Neural progenitor cell (in vitro differentiated cells): ENCODE measurements at regions not wholly inside any gene's neighbourhood (a gene's known extent, or its start where the extent isn't known, plus 50 kb on each side); places are given as distances from the start of the nearest gene placed in this dataset.

Experiments used
- DNase-seq: peaks from one replicate; pipeline ENCODE4 v3.0.0-alpha.2; 2016; ENCODE audit warnings: low spot score
- H2AFZ ChIP-seq: fragments of 200-600 bp; sonication (generic); replicated peaks from 2 replicates; pipeline ENCODE4 v1.6.1; 2016; ENCODE audit warnings: antibody characterized with exemption
- H3F3A ChIP-seq: fragments of 200-600 bp; sonication (generic); 2 replicates; pipeline ENCODE4 v1.6.1; 2016; ENCODE audit warnings: antibody characterized with exemption, low read depth
- H3K27ac ChIP-seq: fragments of 200-600 bp; sonication (generic); 2 replicates; pipeline ENCODE4 v1.5.1; 2016; ENCODE audit warnings: mild to moderate bottlenecking
- H3K27me3 ChIP-seq: fragments of 200-600 bp; sonication (generic); 2 replicates; pipeline ENCODE4 v1.6.1; 2016; ENCODE audit warnings: mild to moderate bottlenecking, moderate library complexity
- H3K36me3 ChIP-seq: fragments of 200-600 bp; sonication (generic); 2 replicates; pipeline ENCODE4 v1.5.1; 2016
- H3K4me1 ChIP-seq: fragments of 200-600 bp; sonication (generic); 2 replicates; pipeline ENCODE4 v1.6.1; 2016; ENCODE audit warnings: mixed run types
- H3K4me2 ChIP-seq: fragments of 200-600 bp; sonication (generic); 2 replicates; pipeline ENCODE4 v1.6.1; 2016
- H3K4me3 ChIP-seq: fragments of 200-600 bp; sonication (generic); 2 replicates; pipeline ENCODE4 v1.5.1; 2016
- H3K79me2 ChIP-seq: fragments of 200-600 bp; sonication (generic); 2 replicates; pipeline ENCODE4 v1.6.1; 2016; ENCODE audit warnings: low read depth
- H3K9ac ChIP-seq: fragments of 200-600 bp; sonication (generic); 2 replicates; pipeline ENCODE4 v1.6.1; 2016
- H3K9me3 ChIP-seq: fragments of 200-600 bp; sonication (generic); 2 replicates; pipeline ENCODE4 v1.5.1; 2016; ENCODE audit warnings: low read depth
- H4K20me1 ChIP-seq: fragments of 200-600 bp; sonication (generic); 2 replicates; pipeline ENCODE4 v1.6.1; 2016; ENCODE audit warnings: low read depth
- H3K27ac Mint-ChIP-seq: 3 replicates; pipeline ENCODE4 v1.8.0; 2021; ENCODE audit warnings: mixed read lengths
- H3K27me3 Mint-ChIP-seq: 2 replicates; pipeline ENCODE4 v1.8.0; 2022; ENCODE audit warnings: low read depth, mild to moderate bottlenecking, inconsistent platforms, moderate library complexity, mixed read lengths; ENCODE audit not compliant: insufficient read depth
- H3K36me3 Mint-ChIP-seq: 3 replicates; pipeline ENCODE4 v1.8.0; 2021; ENCODE audit warnings: mixed read lengths
- H3K4me1 Mint-ChIP-seq: 3 replicates; pipeline ENCODE4 v1.8.0; 2021; ENCODE audit warnings: mixed read lengths
- H3K4me3 Mint-ChIP-seq: 3 replicates; pipeline ENCODE4 v1.8.0; 2021; ENCODE audit warnings: mild to moderate bottlenecking, moderate library complexity, mixed read lengths
- H3K9me3 Mint-ChIP-seq: 3 replicates; pipeline ENCODE4 v1.8.0; 2020; ENCODE audit warnings: mixed read lengths
- EZH2 ChIP-seq: fragments of 200-600 bp; sonication (generic); IDR thresholded peaks from 2 replicates; pipeline ENCODE4 v1.6.1; 2017; ENCODE audit warnings: antibody characterized with exemption, mild to moderate bottlenecking, moderate library complexity
- EZH2phosphoT487 ChIP-seq: fragments of 200-600 bp; sonication (generic); IDR thresholded peaks from 2 replicates; pipeline ENCODE4 v1.6.1; 2017; ENCODE audit warnings: antibody characterized with exemption
- TF ChIP-seq, protein P1 (sequence below): fragments of 200-600 bp; sonication (generic); IDR thresholded peaks from 2 replicates; pipeline ENCODE4 v1.5.1; 2017; ENCODE audit warnings: antibody characterized with exemption, mild to moderate bottlenecking

DNA sequence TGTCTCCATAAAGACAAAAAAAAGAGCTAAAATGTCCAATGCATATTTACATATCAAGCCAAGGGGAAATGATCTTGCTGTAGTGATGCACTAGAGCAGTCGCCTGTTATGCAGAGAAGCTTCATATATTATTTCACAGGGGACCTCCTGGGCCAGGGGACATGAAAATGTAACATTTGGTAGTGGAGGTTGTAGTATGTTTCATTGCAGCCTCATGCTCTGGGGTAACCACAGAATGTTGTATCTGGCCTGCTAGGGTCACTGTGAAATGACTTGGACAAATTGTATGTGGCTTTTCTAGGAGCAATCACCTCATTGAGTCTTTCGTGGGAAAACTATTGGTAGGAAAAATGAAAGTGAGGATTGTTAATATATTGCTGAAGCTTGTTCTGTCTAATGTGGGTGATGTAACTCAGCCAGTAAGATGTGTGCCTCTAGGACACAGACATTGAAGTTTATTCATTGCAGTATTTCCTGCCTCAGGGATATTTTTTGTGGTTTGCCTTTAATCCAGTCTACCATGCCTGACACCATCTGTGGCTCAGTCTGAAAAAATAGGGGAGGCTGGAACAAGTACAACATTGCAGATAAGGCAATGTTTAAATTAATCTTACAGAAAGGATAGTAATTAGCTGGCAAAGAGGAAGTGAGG, 430.8 kb upstream of the TNC start:
- no peak overlapping the region for H3K27ac Mint-ChIP-seq
- H3K36me3 ChIP-seq: no peaks in the 10 kb centered on the region
- no peak overlapping the region for H3K4me3 Mint-ChIP-seq
- no peak for TF ChIP-seq EZH2phosphoT487
- no peak for TF ChIP-seq EZH2
- TF ChIP-seq, protein P1, sequence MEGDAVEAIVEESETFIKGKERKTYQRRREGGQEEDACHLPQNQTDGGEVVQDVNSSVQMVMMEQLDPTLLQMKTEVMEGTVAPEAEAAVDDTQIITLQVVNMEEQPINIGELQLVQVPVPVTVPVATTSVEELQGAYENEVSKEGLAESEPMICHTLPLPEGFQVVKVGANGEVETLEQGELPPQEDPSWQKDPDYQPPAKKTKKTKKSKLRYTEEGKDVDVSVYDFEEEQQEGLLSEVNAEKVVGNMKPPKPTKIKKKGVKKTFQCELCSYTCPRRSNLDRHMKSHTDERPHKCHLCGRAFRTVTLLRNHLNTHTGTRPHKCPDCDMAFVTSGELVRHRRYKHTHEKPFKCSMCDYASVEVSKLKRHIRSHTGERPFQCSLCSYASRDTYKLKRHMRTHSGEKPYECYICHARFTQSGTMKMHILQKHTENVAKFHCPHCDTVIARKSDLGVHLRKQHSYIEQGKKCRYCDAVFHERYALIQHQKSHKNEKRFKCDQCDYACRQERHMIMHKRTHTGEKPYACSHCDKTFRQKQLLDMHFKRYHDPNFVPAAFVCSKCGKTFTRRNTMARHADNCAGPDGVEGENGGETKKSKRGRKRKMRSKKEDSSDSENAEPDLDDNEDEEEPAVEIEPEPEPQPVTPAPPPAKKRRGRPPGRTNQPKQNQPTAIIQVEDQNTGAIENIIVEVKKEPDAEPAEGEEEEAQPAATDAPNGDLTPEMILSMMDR: no peak
- no peaks in the 10 kb centered on the region for H3K9me3 Mint-ChIP-seq
- H3F3A ChIP-seq: no peaks in the 10 kb centered on the region
- H3K4me1 Mint-ChIP-seq: no peaks in the 10 kb centered on the region
- H3K4me1 ChIP-seq: peaks cover 7% of the 10 kb centered on the region
- H4K20me1 ChIP-seq: no peaks in the 10 kb centered on the region
- H2AFZ ChIP-seq: no peak overlapping the region
- no peak overlapping the region for H3K27ac ChIP-seq
- no peaks in the 10 kb centered on the region for H3K9me3 ChIP-seq
- no peak overlapping the region for H3K4me2 ChIP-seq
- no peak for DNase-seq
- no peaks in the 10 kb centered on the region for H3K27me3 ChIP-seq
- H3K27me3 Mint-ChIP-seq: no peaks in the 10 kb centered on the region
- H3K79me2 ChIP-seq: no peaks in the 10 kb centered on the region
- no peak overlapping the region for H3K4me3 ChIP-seq
- H3K9ac ChIP-seq: no peak overlapping the region
- H3K36me3 Mint-ChIP-seq: no peaks in the 10 kb centered on the region

GRCh38 chr9:115551396-115551795, 433.4 kb upstream of the TNC start:
- H3K4me2 ChIP-seq: no peak overlapping the region
- H3K4me1 Mint-ChIP-seq: no peaks in the 10 kb centered on the region
- no peaks in the 10 kb centered on the region for H3K79me2 ChIP-seq
- H3K4me3 Mint-ChIP-seq: no peak overlapping the region
- no peak for DNase-seq
- TF ChIP-seq EZH2phosphoT487 (no peak), EZH2 (no peak)
- TF ChIP-seq, protein P1: no peak
- H3K27me3 Mint-ChIP-seq: no peaks in the 10 kb centered on the region
- no peak overlapping the region for H3K27ac Mint-ChIP-seq
- no peak overlapping the region for H3K4me3 ChIP-seq
- peaks cover 7% of the 10 kb centered on the region for H3K4me1 ChIP-seq
- no peak overlapping the region for H3K27ac ChIP-seq
- no peak overlapping the region for H2AFZ ChIP-seq
- no peaks in the 10 kb centered on the region for H4K20me1 ChIP-seq
- H3F3A ChIP-seq: no peaks in the 10 kb centered on the region
- H3K27me3 ChIP-seq: no peaks in the 10 kb centered on the region
- H3K36me3 Mint-ChIP-seq: peaks cover 2% of the 10 kb centered on the region
- H3K36me3 ChIP-seq: no peaks in the 10 kb centered on the region
- peaks cover 19% of the 10 kb centered on the region for H3K9me3 Mint-ChIP-seq
- H3K9me3 ChIP-seq: peaks cover 2% of the 10 kb centered on the region
- no peak overlapping the region for H3K9ac ChIP-seq

DNA sequence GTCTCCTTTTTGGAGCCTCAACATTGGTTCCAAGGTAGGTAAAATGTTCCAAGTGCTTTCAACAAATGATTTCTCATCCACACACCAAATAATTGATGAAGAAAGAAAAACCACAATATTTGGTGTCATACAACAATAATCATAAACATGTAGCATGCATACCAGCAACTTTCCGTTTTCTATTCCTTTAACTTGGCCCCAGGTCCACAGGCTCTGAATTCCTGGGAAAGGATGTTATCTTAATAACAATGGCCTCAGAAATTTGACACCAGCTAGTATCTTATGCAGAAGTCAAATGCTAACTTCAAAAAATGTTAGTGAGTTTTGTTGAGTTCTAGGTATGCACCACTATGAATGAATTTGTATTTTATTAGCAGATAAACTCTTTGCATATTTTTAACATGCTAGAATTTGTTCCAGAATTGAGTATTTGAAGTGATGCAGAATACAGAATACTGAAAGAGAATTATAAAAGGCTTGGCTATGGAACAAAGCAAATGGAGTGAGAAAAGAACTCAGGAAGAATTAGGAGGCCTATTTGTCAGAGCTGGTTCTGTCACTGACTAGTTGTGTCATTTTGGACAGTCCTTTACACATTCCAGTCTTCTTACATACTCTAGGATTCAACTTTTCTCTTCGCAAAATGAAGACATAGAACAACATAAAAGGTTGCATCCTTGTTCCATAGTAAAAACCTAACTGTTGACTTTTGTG, 435.3 kb upstream of the TNC start:
- H3K9me3 Mint-ChIP-seq: peaks cover 34% of the 10 kb centered on the region
- no peak overlapping the region for H3K4me3 Mint-ChIP-seq
- no peak overlapping the region for H3K4me3 ChIP-seq
- no peaks in the 10 kb centered on the region for H3F3A ChIP-seq
- no peaks in the 10 kb centered on the region for H4K20me1 ChIP-seq
- no peaks in the 10 kb centered on the region for H3K4me1 Mint-ChIP-seq
- H3K27me3 Mint-ChIP-seq: no peaks in the 10 kb centered on the region
- H3K27ac Mint-ChIP-seq: no peak overlapping the region
- no peak overlapping the region for H3K4me2 ChIP-seq
- peaks cover 7% of the 10 kb centered on the region for H3K4me1 ChIP-seq
- no peaks in the 10 kb centered on the region for H3K27me3 ChIP-seq
- no peaks in the 10 kb centered on the region for H3K36me3 ChIP-seq
- H3K36me3 Mint-ChIP-seq: peaks cover 2% of the 10 kb centered on the region
- peaks cover 5% of the 10 kb centered on the region for H3K9me3 ChIP-seq
- no peak overlapping the region for H3K9ac ChIP-seq
- no peak overlapping the region for H2AFZ ChIP-seq
- H3K27ac ChIP-seq: no peak overlapping the region
- DNase-seq: peak; percentile 14
- TF ChIP-seq, protein P1: no peak
- TF ChIP-seq EZH2: no peak
- no peak for TF ChIP-seq EZH2phosphoT487
- no peaks in the 10 kb centered on the region for H3K79me2 ChIP-seq
